HG03064 (cell line): ENCODE measurements at regions not wholly inside any gene's neighbourhood (a gene's known extent, or its start where the extent isn't known, plus 50 kb on each side); places are given as distances from the start of the nearest gene placed in this dataset.

Source experiments
- ATAC-seq: cut with Tn5 transposase; IDR thresholded peaks from one replicate; pipeline ENCODE4 v1.9.1; 2021; ENCODE audit warnings: low read depth; ENCODE audit not compliant: unreplicated experiment

- no peak for ATAC-seq
These were observed 607.2 kb upstream of the RGS18 start for GRCh38 chr1:191551019-191551418.

- ATAC-seq, result no peak
These were observed 599.9 kb upstream of the RGS18 start for GRCh38 chr1:191558379-191558778.

- ATAC-seq, result no peak
These were observed 597.0 kb upstream of the RGS18 start for GRCh38 chr1:191561276-191561675.

GRCh38 chr1:191564275-191564674 is 594.0 kb upstream of the RGS18 start:
- no peak for ATAC-seq

GRCh38 chr1:191572479-191572878 is 585.8 kb upstream of the RGS18 start:
- ATAC-seq, result no peak

GRCh38 chr1:191575180-191575579 is 583.1 kb upstream of the RGS18 start:
- ATAC-seq, result no peak

- no peak for ATAC-seq
These were observed 582.5 kb upstream of the RGS18 start for GRCh38 chr1:191575746-191576145.

GRCh38 chr1:191577213-191577612 is 581.0 kb upstream of the RGS18 start:
- no peak for ATAC-seq

- ATAC-seq, result no peak
These were observed 580.0 kb upstream of the RGS18 start for GRCh38 chr1:191578281-191578680.

- ATAC-seq, result no peak
These were observed 579.2 kb upstream of the RGS18 start for GRCh38 chr1:191579019-191579418.

- ATAC-seq, result peak; percentile 70
These were observed 576.1 kb upstream of the RGS18 start for GRCh38 chr1:191582169-191582568.

GRCh38 chr1:191585095-191585494 is 573.2 kb upstream of the RGS18 start:
- no peak for ATAC-seq

GRCh38 chr1:191588905-191589304 is 569.4 kb upstream of the RGS18 start:
- ATAC-seq, result no peak

- no peak for ATAC-seq
These were observed 568.7 kb upstream of the RGS18 start for GRCh38 chr1:191589536-191589935.

GRCh38 chr1:191590578-191590977 is 567.7 kb upstream of the RGS18 start:
- ATAC-seq, result no peak

- no peak for ATAC-seq
These were observed 566.2 kb upstream of the RGS18 start for GRCh38 chr1:191592039-191592438.

- ATAC-seq, result no peak
These were observed 565.4 kb upstream of the RGS18 start for GRCh38 chr1:191592907-191593306.

- no peak for ATAC-seq
These were observed 563.1 kb upstream of the RGS18 start for GRCh38 chr1:191595170-191595569.

- ATAC-seq, result no peak
These were observed 549.9 kb upstream of the RGS18 start for GRCh38 chr1:191608367-191608766.

- no peak for ATAC-seq
These were observed 549.0 kb upstream of the RGS18 start for GRCh38 chr1:191609305-191609704.

GRCh38 chr1:191615101-191615821 is 543.0 kb upstream of the RGS18 start:
- ATAC-seq, result no peak

- ATAC-seq, result no peak
These were observed 540.1 kb upstream of the RGS18 start for GRCh38 chr1:191618181-191618580.

GRCh38 chr1:191620883-191621282 is 537.4 kb upstream of the RGS18 start:
- no peak for ATAC-seq
